ENCODE measurements at regions not wholly inside any gene's neighbourhood (a gene's known extent, or its start where the extent isn't known, plus 50 kb on each side); places are given as distances from the start of the nearest gene placed in this dataset.

- TF ChIP-seq AGO2 (optimal IDR thresholded peaks at IDR 0.05; ENCODE audit: low read depth, low read length) (no peak), SP140L (CRISPR knock-in tag; IDR thresholded peaks at IDR 0.05; ENCODE audit: borderline replicate concordance) (no peak), ZBTB39 (CRISPR knock-in tag; IDR thresholded peaks at IDR 0.05) (no peak), ZNF768 (CRISPR knock-in tag; IDR thresholded peaks at IDR 0.05) (no peak), SKIL (CRISPR knock-in tag; IDR thresholded peaks at IDR 0.05; ENCODE audit: borderline replicate concordance) (no peak), ZNF224 (CRISPR knock-in tag; IDR thresholded peaks at IDR 0.05) (no peak), IKZF1 (IDR thresholded peaks at IDR 0.05) (no peak), PATZ1 (CRISPR knock-in tag; IDR thresholded peaks at IDR 0.05) (no peak), ZNF644 (CRISPR knock-in tag; IDR thresholded peaks at IDR 0.05; ENCODE audit: low read depth) (0 out of 2 replicates have a peak, but pooled peaks have one; percentile 48), DNMT3B (CRISPR knock-in tag; conservative IDR thresholded peaks at IDR 0.05) (no peak), MAZ (IDR thresholded peaks at IDR 0.05; ENCODE audit: borderline replicate concordance, low read depth, low read length) (no peak), MAZ (CRISPR knock-in tag; IDR thresholded peaks at IDR 0.05; ENCODE audit: low read depth) (no peak), ZSCAN5A (CRISPR knock-in tag; IDR thresholded peaks at IDR 0.05; ENCODE audit: borderline replicate concordance) (no peak), ZNF543 (CRISPR knock-in tag; IDR thresholded peaks at IDR 0.05) (no peak), HNRNPUL1 (IDR thresholded peaks at IDR 0.05; ENCODE audit: low read depth, low read length) (no peak), KLF6 (CRISPR knock-in tag; IDR thresholded peaks at IDR 0.05) (no peak), CEBPB (IDR thresholded peaks at IDR 0.05; ENCODE audit: borderline replicate concordance, low read depth, low read length) (peak; percentile 26; the same call in 1 of the 2 replicates), IKZF4 (CRISPR knock-in tag; IDR thresholded peaks at IDR 0.05; ENCODE audit: borderline replicate concordance, low read depth, not compliant biosample characterization) (no peak), POGK (CRISPR knock-in tag; conservative IDR thresholded peaks at IDR 0.05) (no peak), NR2C2 (CRISPR knock-in tag; IDR thresholded peaks at IDR 0.05; ENCODE audit: borderline replicate concordance) (no peak), ZNF496 (CRISPR knock-in tag; IDR thresholded peaks at IDR 0.05; ENCODE audit: insufficient replicate concordance) (no peak)
Measured at GRCh38 chr1:55437692-55438091, 222.5 kb upstream of the USP24 start (continued).
